Stomach (tissue), 4 donors: ENCODE measurements at regions not wholly inside any gene's neighbourhood (a gene's known extent, or its start where the extent isn't known, plus 50 kb on each side); places are given as distances from the start of the nearest gene placed in this dataset.

Experiments used
- CTCF ChIP-seq, 7 experiments: fragments of 450-650 bp in 4 of 7; fragments of 200-600 bp in 3 of 7; sonication (generic) in 3 of 7; IDR thresholded peaks; one replicate each; pipeline ENCODE4 v1.5.1; 2016 to 2019; ENCODE audit warnings: antibody characterized with exemption in 7 of 7, control low read depth in 2 of 7, mild to moderate bottlenecking in 1 of 7
- EP300 ChIP-seq: sonication (generic); formaldehyde crosslinking; IDR thresholded peaks from one replicate; pipeline ENCODE4 v1.6.1; 2017; ENCODE audit warnings: antibody characterized with exemption
- POLR2A ChIP-seq, 4 donors: fragments of 450-650 bp; IDR thresholded peaks; one replicate each; pipeline ENCODE4 v1.6.1; 2016; ENCODE audit warnings: antibody characterized with exemption in 4 of 4, control low read depth in 2 of 4, mild to moderate bottlenecking in 1 of 4, moderate library complexity in 1 of 4

GRCh38 chr2:123502931-123503330, 522.2 kb upstream of the CNTNAP5 start:
- no peak for TF ChIP-seq EP300
- no peak for TF ChIP-seq POLR2A (IDR thresholded peaks at IDR 0.05)
- TF ChIP-seq CTCF (IDR thresholded peaks at IDR 0.05) = no peak
